CD14-positive monocyte (primary cell): ENCODE measurements at regions not wholly inside any gene's neighbourhood (a gene's known extent, or its start where the extent isn't known, plus 50 kb on each side); places are given as distances from the start of the nearest gene placed in this dataset.

Experiments used
- DNase-seq, 3 donors: peaks; one replicate each; pipeline ENCODE4 v3.0.0-alpha.2; 2011 to 2022
- H2AFZ ChIP-seq: 2 replicates; pipeline ENCODE4 v1.6.0; 2012; ENCODE audit warnings: mild to moderate bottlenecking, low read depth, low read length, inconsistent platforms; ENCODE audit not compliant: insufficient read depth, poor library complexity, severe bottlenecking
- H3K27ac ChIP-seq, 2 donors: 1 replicate in 1 of 2; 2 replicates in 1 of 2; pipeline ENCODE4 v1.5.1; 2012 to 2013; ENCODE audit warnings: low read length in 2 of 2, control low read depth in 1 of 2, inconsistent platforms in 1 of 2, low read depth in 1 of 2, mild to moderate bottlenecking in 1 of 2
- H3K27me3 ChIP-seq, 2 donors: one replicate each; pipeline versions ENCODE4 v1.6.0 to v1.6.1; 2011 to 2013; ENCODE audit warnings: low read length in 2 of 2; ENCODE audit not compliant: control insufficient read depth in 2 of 2, insufficient read depth in 2 of 2
- H3K36me3 ChIP-seq, 2 donors: replicated peaks in 1 of 2; 1 replicate in 1 of 2; 2 replicates in 1 of 2; pipeline versions ENCODE4 v1.5.1 to v1.6.1; 2012 to 2013; ENCODE audit warnings: low read length in 2 of 2, control low read depth in 1 of 2, inconsistent platforms in 1 of 2, mild to moderate bottlenecking in 1 of 2; ENCODE audit not compliant: insufficient read depth in 2 of 2, control insufficient read depth in 1 of 2
- H3K4me1 ChIP-seq, 2 donors: 1 replicate in 1 of 2; 2 replicates in 1 of 2; pipeline versions ENCODE4 v1.5.1 to v1.6.1; 2012 to 2013; ENCODE audit warnings: low read length in 2 of 2, control low read depth in 1 of 2, inconsistent platforms in 1 of 2, mild to moderate bottlenecking in 1 of 2, moderate library complexity in 1 of 2; ENCODE audit not compliant: insufficient read depth in 2 of 2, control insufficient read depth in 1 of 2
- H3K4me2 ChIP-seq: replicated peaks from 2 replicates; pipeline ENCODE3; 2012; ENCODE audit warnings: low read length, moderate library complexity, mild to moderate bottlenecking; ENCODE audit not compliant: poor library complexity, severe bottlenecking; ENCODE audit errors: extremely low read depth
- H3K4me3 ChIP-seq, 3 experiments: fragments of 200-600 bp in 1 of 3; sonication (generic) in 1 of 3; replicated peaks in 1 of 3; 1 replicate in 2 of 3; 2 replicates in 1 of 3; pipeline ENCODE4 v1.5.1; 2011 to 2013; ENCODE audit warnings: low read length in 3 of 3, mild to moderate bottlenecking in 3 of 3, control low read depth in 2 of 3, low read depth in 2 of 3, inconsistent platforms in 1 of 3, moderate library complexity in 1 of 3
- H3K79me2 ChIP-seq: 2 replicates; pipeline ENCODE4 v1.6.0; 2012; ENCODE audit warnings: mild to moderate bottlenecking, control low read depth, inconsistent platforms, low read length, moderate library complexity; ENCODE audit not compliant: insufficient read depth
- H3K9ac ChIP-seq: 2 replicates; pipeline ENCODE4 v1.6.0; 2017; ENCODE audit warnings: low read length, mild to moderate bottlenecking; ENCODE audit not compliant: insufficient read depth, poor library complexity, severe bottlenecking
- H3K9me3 ChIP-seq, 2 donors: replicated peaks in 1 of 2; 1 replicate in 1 of 2; 2 replicates in 1 of 2; pipeline versions ENCODE4 v1.5.1 to v1.6.1; 2012 to 2013; ENCODE audit warnings: low read length in 2 of 2, control low read depth in 1 of 2; ENCODE audit not compliant: control insufficient read depth in 1 of 2, insufficient read depth in 1 of 2
- H4K20me1 ChIP-seq: 2 replicates; pipeline ENCODE4 v1.6.0; 2012; ENCODE audit warnings: mild to moderate bottlenecking, low read length, control low read depth, moderate library complexity; ENCODE audit not compliant: insufficient read depth
- H3K27ac Mint-ChIP-seq, 7 donors: one replicate each; pipeline ENCODE4 v1.8.0; 2020; ENCODE audit warnings: mild to moderate bottlenecking in 7 of 7, mixed read lengths in 7 of 7, moderate library complexity in 6 of 7, inconsistent platforms in 2 of 7
- H3K27me3 Mint-ChIP-seq, 3 donors: one replicate each; pipeline ENCODE4 v1.8.0; 2021 to 2022; ENCODE audit warnings: low read depth in 3 of 3, mild to moderate bottlenecking in 3 of 3, mixed read lengths in 3 of 3, moderate library complexity in 3 of 3, inconsistent platforms in 1 of 3
- H3K36me3 Mint-ChIP-seq, 2 donors: one replicate each; pipeline ENCODE4 v1.8.0; 2020; ENCODE audit warnings: mixed read lengths in 2 of 2, inconsistent platforms in 1 of 2, mild to moderate bottlenecking in 1 of 2
- H3K4me1 Mint-ChIP-seq: one replicate; pipeline ENCODE4 v1.8.0; 2020; ENCODE audit warnings: mild to moderate bottlenecking, mixed read lengths
- H3K4me3 Mint-ChIP-seq, 2 donors: one replicate each; pipeline ENCODE4 v1.8.0; 2020; ENCODE audit warnings: mild to moderate bottlenecking in 2 of 2, mixed read lengths in 2 of 2, moderate library complexity in 1 of 2
- H3K9me3 Mint-ChIP-seq, 7 donors: one replicate each; pipeline ENCODE4 v1.8.0; 2020 to 2022; ENCODE audit warnings: mixed read lengths in 7 of 7, mild to moderate bottlenecking in 6 of 7, moderate library complexity in 6 of 7, inconsistent platforms in 2 of 7
- CTCF ChIP-seq: fragments of 200-600 bp; IDR thresholded peaks from one replicate; pipeline ENCODE4 v1.8.0; 2022; ENCODE audit warnings: antibody characterized with exemption, mild to moderate bottlenecking
- WGBS: methylation state at CpG from one replicate; pipeline ENCODE4 v1.1.5; 2013; ENCODE audit warnings: missing lambda C conversion rate; ENCODE audit not compliant: insufficient coverage; 5-methylcytosine and 5-hydroxymethylcytosine counted together
- intact Hi-C, 2 donors: fragments of 100-400 bp; cut with micrococcal nuclease; formaldehyde crosslinking; loops; one replicate each; pipeline versions ENCODE4 v1.15.0 to v1.15.1; 2023

DNA sequence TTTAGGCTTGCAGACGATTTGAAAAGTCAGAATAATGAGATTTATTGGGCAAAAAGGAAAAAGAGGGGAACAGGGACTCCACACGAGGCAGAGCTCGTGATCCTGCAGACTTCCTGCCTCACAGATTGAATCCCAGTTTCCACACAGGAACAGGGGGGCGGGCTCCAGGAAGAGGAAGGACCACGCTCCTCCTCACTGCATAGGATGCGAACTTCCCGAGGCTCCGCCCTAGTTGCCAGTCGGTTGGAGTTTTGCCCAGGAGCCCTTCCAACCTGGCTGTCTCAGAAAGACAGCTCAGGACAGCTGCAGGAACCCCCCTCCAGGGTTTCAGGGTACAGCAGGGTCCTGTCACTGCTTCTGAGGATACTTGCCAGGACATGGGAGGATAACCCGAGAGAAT, 488.3 kb upstream of the ADARB2 start:
- Mint-ChIP-seq H3K9me3 (peaks cover 2 to 14% (median 7%) of the 10 kb centered on the region in 7 donors), H3K4me3 (no peak overlapping the region), H3K4me1 (no peaks in the 10 kb centered on the region), H3K27me3 (peaks cover 0 to 1% (median 0%) of the 10 kb centered on the region in 3 donors), H3K27ac (no peak overlapping the region), H3K36me3 (no peaks in the 10 kb centered on the region)
- Histone ChIP-seq H3K79me2 (no peaks in the 10 kb centered on the region), H3K27ac (no peak overlapping the region), H2AFZ (no peak overlapping the region), H3K9me3 (peaks cover 15 to 17% of the 10 kb centered on the region in 2 donors), H3K27me3 (no peaks in the 10 kb centered on the region), H3K4me2 (no peak overlapping the region), H3K4me1 (no peaks in the 10 kb centered on the region), H3K36me3 (no peaks in the 10 kb centered on the region), H3K4me3 (no peak overlapping the region), H4K20me1 (no peaks in the 10 kb centered on the region), H3K9ac (no peak overlapping the region)
- DNase-seq: no peak
- 83% methylated on average over 5 of the region's 10 CpGs for WGBS
- intact Hi-C loops: no loop called here
- no peak for TF ChIP-seq CTCF

- Mint-ChIP-seq H3K27me3 (peaks cover 0 to 1% (median 0%) of the 10 kb centered on the region in 3 donors), H3K27ac (no peak overlapping the region), H3K36me3 (no peaks in the 10 kb centered on the region), H3K4me3 (no peak overlapping the region), H3K4me1 (no peaks in the 10 kb centered on the region), H3K9me3 (peaks cover 2 to 16% (median 7%) of the 10 kb centered on the region in 7 donors)
- intact Hi-C loops: no loop called here
- Histone ChIP-seq H3K4me3 (no peak overlapping the region), H2AFZ (no peak overlapping the region), H3K4me1 (no peaks in the 10 kb centered on the region), H3K4me2 (no peak overlapping the region), H3K27me3 (no peaks in the 10 kb centered on the region), H3K9me3 (peaks cover 13 to 15% of the 10 kb centered on the region in 2 donors), H4K20me1 (no peaks in the 10 kb centered on the region), H3K9ac (no peak overlapping the region), H3K36me3 (no peaks in the 10 kb centered on the region), H3K27ac (no peak overlapping the region), H3K79me2 (no peaks in the 10 kb centered on the region)
- WGBS: 92% methylated on average over 3 of the region's 8 CpGs
- no peak for TF ChIP-seq CTCF
- DNase-seq: no peak
Observed at GRCh38 chr10:2223548-2224320, 486.4 kb upstream of the ADARB2 start.
